Islet precursor cell (in vitro differentiated cells): ENCODE measurements at regions not wholly inside any gene's neighbourhood (a gene's known extent, or its start where the extent isn't known, plus 50 kb on each side); places are given as distances from the start of the nearest gene placed in this dataset.

ENCODE experiments used
- DNase-seq: peaks from one replicate; pipeline ENCODE4 v3.0.0-alpha.2; 2018

DNA sequence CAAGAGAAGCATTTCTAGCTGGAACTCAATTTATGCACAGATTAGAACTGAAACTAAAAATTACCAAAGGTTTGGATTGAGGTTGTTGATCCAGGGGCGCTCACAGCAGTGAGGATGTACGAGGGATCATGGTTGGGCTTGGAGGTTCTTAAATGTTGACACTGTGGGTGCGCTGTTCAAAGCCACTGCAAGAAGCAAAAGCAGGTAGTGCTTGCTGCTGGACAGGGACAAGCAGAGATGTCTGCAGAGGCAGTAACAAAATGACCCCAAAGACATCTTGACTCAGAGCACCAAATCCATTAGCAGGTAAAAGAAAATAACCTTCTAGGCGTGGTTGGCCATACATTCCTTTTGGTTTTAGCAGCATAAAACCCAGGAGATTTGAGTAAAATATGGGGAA is 468.4 kb downstream of the ZSWIM6 start:
- DNase-seq: no peak

DNA sequence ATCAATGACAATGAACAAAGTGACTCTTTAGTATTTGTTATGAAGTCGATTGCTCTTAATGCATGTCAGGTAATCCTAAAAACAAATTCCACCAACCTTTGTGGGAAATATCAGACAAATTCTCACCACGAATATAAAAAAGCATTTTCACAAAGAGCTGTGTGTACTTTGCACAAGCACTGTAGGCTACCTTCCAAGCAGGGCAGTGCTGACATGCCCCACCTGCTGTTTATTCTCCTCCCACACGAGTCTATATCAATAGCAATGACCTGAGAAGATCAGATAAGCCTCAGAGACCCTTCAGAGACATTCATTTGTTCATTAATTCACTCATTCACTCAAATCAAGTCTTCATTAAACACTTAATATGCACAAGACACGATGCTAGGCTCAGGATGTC is 469.1 kb downstream of the ZSWIM6 start:
- no peak for DNase-seq

DNA sequence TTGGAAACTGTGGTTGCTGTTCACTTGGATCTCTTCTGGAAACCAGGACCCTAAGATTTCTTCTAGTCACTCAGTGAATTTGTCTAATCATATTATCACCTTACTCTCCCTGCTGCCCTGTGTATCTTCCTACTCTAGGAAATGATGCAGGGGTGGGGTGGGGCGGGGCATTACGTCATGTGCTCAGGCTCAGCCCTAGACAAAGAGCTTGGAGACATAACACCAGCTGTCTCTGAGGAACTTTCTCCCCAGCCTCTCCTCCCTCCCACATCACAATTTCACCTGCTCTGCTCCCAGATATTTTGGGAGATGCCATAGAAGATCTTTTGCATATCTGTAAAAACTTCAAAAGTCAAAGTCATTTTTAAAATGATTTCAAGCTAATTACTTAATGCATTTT is 470.4 kb downstream of the ZSWIM6 start:
- DNase-seq: no peak

DNA sequence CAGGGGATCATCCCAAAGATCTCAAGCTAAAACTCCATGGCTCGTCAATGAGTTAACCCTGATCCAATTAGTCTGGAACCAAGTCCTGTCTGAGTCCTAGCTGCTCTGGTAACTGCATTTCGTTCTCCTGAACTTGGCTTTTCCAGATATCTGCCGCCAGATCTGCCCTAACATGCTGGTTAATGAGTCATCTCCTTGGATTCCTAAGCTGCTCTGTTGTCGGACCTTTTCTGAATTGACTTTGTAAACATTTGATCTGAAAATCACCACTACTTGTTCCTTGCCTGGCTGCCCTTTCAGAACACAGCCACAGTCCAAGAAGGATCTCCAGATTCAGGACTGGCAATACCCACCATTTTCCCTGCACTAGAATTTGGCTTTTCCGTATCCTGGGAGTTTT is 473.0 kb downstream of the ZSWIM6 start:
- peak; percentile 88 for DNase-seq

DNA sequence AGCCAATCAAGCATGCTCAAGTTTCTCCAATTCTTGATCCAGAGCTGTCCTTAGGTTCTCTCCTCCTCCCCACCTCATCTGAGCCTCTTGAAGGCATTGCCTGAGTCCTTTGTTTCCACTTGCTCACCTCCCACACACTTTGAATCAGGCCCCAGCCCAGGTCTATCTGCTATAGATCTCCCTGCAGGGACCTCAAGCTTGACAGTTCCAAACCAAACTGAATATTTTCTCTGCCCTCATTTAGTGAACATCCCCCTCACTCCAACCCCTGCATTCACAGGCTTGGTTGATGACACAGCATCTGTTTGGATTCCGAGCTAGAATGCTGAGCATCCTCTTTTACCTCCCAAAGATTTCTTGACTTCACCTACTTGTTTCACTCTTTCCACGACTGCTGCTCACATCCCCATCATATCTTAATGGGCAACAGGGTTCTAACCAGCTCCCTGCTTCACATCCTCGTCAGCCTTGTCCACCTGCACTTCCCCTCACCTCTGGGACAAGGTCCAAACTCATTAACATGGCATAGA is 474.5 kb downstream of the ZSWIM6 start:
- DNase-seq: peak; percentile 29

DNA sequence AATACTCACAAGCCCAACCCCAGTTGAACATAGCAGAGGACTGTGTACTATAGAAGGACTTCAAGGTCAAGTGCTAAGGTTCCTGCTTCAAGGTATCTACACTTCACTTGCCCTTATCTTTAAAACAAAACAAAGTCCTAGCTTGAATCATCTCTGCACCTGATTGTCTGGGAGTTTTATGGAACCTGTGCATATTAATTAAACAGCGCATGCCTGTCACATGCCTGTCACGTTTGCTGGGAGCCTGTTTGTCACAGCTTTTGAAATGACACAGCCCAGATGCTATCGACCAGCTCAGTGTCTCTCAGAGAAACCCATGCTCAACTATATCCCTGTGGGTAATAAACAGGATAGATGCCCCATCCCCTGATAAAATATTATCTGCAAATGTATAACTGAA is 476.0 kb downstream of the ZSWIM6 start:
- DNase-seq: no peak

DNA sequence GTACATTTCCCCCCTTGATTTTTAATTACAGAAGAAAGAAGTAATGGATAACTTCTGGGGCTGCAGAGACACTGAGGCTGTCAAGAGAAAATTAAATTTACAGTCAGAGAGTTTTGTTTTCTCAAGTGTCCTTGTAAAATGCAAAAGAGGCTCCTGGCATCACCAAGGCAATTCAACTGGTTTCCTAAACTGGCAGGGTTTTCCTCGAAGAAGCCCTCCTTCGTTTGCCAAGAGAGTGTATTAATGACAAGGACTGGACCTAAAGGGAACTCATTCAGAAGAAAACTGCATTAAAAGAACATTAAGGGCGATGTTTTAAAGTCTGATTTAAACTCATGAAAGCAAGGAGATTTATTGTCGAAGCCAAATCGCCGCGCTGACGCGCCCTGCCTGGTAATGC is 476.9 kb downstream of the ZSWIM6 start:
- no peak for DNase-seq

DNA sequence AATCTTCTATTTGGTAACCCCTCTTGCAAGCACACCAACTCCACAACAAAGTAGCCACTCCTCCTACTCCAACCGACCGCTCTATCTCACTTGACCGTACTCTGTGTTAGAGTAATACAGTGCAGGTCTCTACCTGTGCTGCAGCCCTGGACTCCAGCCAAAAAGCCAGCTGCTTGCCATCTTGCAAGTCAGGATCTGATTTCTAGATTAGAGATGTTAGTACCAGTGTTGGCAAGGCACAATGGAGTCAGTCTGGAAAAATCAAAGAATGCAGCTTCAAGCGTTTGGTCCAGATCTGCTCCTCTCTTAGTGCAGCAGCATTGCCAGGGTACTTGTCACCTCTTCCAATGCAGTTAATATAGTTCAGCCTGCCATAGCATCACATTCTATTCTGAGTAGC is 477.6 kb downstream of the ZSWIM6 start:
- no peak for DNase-seq

DNA sequence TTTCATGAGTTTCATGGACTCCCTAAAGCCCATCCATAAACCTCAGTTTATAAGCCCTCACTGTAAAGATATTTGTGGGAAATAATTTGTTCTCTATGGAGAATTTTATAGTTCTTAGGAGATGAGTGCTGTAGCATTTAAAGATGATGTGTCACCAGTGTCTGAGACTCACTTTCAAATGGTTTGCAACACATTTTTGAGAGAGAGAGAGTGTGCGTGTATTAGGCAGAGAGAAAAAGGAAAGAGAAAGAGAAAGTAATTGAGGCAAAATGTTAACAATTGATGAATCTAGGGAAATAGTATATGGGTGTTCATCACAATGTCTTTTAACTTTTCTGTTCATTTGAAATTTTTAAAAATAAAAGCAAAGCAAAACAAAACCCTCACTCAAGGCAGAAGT is 479.0 kb downstream of the ZSWIM6 start:
- DNase-seq: no peak

DNA sequence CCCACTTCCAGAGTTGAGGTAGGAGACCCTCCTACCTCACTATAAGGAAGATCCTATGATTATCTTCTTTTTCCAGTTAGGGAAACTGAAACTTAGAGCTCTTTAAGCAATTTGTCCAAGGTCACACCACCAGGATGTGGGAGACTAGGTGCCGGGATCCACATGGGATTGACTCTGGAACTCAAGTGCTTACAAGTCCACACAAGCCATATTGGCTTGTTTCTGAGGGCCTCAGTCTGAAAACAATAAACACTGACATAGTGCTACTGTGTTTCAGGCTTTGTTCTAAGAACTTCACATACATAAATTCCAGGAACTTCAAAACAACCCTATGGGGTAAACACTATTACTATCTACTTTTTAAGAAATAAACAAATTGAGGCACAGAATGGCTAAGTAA is 481.3 kb downstream of the ZSWIM6 start:
- no peak for DNase-seq

DNA sequence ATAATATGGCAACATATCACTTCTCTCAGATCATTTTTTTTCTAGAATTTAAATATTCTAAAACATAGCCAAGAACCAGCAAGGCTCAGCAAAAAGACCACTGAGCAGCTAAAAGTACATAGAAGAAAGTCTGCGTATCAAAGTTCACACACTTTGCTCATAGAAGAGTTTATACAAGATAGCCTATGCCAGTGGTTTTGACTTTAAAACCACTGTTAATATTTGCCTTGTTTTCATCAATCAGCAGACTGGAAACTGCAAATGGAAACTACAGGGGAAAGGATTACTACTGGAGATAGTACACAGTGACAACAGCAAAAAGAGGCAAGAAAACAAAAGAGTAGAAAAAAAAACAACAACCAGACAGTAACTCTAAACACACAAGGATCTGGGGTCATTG is 483.3 kb downstream of the ZSWIM6 start:
- no peak for DNase-seq

DNA sequence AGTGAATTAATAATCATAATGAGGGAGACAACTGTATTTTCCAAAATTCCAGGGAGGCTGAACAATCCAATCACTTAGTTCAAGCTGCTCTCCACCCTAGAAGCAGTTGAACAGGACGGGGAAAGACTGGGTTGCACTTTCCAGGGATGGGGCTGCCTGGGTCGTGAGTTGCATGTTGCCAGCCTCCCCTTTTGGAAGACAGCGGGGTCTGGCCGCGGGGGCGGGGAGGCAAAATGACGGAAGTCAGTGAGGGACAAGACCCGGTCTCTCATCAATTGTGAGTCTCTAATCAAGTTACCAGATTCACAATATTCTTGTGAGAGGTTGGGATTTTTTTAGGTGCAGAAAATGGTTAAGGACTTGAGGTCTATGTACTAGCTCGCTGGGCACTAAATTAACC is 484.1 kb downstream of the ZSWIM6 start:
- DNase-seq: no peak

DNA sequence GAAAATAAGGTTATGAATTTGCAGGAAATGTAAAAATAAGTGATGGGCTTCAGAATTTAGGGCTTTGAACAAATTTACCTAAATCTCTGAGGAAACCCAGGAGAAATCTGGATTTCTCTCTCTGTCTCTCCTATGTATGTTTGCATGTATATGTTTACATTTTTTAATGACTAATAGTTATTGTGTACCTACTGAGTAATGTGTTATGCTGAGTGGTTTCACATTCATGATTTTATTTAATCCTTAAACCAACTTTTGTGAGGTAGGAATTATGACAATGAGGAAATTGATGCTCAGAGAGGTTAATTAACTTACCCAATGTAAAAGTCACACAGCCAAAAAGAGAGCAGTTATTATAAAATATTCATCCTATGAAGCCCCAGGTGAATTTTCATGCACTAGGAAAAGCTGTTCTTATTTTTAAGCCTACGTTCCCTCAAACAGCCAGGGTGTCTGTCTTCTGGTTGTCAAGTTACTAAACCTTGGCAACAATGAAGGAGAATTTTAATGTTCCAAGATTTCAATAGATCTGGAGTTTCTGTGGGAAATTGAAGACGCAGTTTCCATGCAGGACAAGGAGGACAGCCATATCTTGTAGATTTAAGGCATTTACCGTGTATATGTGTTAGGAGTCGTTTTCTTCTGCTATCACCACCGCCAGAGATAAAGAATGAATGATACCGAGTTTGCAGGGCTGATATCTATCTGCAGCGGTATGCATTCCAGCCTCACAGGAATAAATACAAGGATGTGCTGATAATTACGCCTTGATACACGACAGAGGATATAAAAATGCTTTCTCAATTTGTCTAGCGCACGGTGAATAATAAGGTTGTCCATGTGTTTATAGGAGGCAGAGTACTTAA is 484.8 kb downstream of the ZSWIM6 start:
- no peak for DNase-seq

DNA sequence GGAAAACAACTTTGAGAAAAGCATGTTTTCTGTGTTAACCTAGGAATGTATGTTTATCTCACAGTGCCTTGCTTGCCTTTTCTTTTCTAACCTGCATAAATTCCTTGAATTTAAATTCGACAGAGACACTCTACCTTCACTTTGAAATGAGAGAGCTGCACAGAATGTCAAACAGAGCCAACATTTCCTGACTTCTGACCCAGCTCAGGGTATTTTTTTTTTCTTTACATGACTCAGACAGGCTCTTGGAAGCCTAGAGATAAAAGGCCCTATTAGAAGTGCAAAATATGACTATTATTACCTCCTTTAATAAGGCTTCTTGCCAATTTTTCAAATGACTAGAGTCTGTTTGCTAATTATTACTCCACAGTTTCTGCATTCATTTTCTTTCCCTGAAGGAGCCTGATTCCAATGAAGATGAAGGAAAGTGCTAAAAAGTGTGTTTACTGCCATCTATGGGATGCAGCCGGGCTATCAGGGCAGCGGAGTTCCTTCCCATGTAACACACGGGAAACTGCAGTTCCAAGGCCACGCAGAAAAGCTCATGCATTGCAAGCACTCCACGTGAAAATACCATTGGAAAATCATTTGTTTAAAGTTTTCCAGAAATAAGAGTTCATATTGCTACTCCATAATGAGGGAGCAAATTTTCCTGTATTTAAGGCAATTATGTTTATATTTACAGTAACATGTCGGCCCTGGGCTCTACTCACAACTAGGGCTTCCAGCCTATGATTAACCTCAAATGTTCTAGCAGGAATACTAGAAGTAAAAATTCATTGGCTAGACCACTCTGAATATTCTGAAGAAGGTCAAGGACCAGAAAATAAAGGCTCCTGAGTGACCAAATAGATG is 485.6 kb downstream of the ZSWIM6 start:
- peak; percentile 71 for DNase-seq

DNA sequence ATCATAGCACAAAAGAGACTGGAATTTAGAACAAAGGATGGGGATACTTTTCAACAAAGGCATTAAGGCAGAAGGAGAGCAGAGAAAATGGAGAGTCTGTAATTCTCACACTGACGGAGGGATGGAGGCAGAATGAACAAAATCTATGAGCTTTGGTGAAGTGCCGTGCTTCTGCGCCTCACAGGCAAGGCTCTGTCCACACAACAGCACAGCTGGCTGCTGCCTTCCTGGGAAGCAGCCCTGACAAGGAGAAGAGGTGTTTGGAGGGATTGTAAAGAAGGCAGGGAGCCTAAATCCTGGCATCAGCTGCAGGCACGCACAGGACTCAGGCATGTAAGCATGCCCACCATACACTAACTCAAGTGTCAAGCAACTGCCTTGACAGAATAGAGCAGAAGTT is 485.2 kb upstream of the KIF2A start:
- DNase-seq: no peak

DNA sequence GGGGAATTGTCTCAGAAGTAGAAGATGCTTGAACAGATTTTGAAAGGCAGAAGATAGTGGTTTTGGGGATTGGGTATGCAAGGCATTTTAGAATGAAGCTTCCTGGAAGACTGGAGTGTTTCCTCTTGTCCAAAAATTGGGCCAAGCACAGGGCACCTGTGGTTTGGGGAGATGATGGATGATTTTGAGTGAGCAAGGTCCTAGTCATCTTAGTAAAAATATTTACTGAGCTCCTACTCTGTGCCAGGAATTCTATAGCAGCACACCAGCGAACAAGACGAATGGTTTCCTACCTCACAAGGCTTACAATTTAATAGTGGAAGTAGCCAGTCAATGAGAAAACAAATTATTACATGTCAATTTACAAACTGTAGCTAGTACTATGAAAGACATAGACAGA is 484.4 kb upstream of the KIF2A start:
- DNase-seq: no peak

DNA sequence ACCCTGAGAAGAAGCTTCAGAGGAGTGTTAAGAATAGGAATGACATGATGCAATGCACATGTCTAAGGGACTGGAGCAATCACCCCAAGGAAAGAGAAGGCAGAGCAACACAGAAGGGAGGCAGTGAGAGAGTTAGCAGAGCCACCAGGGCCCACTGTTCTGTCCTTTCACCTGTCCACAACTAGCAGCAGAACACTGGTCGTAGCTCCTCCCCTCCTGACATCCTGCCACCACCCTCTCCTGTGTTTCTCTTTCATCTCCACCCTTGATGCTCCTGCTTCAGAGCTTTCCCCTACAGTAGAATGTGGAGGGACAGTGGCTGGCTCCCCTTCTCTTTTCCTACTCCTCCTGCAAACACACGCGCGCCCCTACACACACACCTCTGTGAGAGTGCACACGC is 483.4 kb upstream of the KIF2A start:
- no peak for DNase-seq

DNA sequence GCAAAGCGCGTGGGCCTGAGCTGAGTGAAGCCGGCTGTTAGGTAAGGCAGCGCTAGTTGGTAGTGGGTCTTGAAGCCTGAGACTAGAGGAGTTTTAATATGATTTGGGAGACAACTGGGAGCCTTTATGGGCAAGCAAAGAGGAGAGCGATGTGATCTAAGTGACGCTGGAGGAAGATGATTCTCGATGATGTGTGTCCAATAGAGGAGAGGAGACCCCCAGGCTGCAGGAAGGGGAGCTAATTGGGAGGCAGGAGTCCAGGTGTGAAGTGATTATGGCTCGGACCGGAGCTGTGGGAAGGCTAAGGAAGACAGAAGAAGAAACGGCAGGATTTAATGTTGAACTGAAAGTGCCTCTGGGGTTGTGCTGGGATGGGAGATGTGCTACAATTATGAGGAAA is 482.9 kb upstream of the KIF2A start:
- no peak for DNase-seq

DNA sequence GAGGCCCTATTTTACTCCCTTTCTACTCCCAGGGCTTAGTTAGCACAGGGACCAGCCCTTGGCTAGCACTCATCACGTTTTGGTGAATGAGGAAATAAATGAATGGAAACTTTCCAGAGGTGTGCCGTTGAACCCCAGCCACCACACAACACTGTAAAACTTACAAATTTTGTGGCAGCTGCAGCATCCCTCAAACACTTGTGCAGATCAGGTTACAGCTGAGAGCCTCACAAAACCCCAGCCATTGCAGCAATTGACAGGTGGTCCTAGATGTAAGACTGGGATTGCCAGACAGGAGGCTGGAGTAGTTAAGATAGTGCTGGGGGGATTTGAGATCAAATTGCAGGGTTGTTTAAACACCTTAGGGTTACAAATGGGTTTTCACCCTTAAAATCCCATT is 482.2 kb upstream of the KIF2A start:
- DNase-seq: no peak

DNA sequence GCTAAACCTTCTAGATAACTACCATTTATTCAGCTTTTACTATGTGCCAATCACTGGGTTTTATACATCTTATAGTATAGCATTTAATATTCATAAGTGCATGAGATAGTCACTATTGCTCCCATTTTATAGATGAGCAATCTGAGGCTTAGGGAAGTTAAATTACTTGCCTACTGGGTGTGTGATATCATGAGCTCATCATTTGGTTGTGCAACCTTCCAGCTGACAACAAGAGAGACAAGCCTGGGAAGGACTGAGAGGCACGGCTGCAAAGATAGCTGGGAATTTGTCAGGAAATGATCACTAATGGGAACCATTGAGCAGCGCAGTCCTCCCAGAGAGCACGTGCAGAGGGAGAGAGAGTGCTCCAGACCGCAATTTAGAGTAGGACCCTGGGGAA is 481.6 kb upstream of the KIF2A start:
- DNase-seq: no peak

DNA sequence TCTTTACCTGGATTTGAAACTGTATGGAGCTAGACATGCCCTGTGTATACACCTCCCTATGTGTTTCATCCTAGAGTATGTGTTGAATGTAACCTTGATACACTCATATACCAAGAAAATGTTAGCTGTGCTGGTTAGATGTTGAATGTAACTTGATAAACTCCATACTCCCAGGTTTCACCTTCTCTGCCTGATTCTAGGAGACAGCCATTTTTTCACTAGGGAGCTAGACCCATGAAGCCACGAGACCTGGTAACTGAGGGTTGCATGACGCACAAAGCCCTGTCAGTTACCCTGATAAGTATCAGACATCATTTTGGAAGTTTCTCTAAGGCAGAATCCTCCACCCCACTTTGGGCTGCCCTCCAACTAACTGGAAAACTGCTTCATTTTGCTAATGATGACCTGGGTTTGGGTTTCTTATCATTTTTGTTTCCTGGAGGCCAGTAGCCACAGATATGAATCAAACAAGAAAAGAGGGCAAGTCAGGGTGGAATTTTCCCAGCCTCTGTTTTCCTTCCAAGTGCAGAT is 478.5 kb upstream of the KIF2A start:
- no peak for DNase-seq

DNA sequence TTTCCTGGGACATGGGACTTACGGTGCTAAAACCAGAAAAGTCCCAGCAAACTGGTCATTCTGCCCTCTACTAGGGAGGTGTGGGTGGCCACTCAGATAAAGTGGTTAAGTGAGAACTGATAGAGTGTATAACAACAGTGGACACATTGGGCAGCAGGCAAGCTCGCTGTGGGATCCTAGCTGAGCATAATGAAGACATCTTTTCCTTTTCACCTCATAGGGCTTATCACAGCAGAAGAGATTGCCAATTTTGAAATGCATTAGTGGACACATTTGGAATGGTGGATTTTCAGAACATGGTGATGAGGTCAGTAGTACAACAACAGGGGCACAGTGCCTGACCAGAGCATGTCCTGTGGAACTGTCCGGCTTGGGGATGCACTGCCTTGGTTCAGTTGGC is 477.1 kb upstream of the KIF2A start:
- DNase-seq: no peak

DNA sequence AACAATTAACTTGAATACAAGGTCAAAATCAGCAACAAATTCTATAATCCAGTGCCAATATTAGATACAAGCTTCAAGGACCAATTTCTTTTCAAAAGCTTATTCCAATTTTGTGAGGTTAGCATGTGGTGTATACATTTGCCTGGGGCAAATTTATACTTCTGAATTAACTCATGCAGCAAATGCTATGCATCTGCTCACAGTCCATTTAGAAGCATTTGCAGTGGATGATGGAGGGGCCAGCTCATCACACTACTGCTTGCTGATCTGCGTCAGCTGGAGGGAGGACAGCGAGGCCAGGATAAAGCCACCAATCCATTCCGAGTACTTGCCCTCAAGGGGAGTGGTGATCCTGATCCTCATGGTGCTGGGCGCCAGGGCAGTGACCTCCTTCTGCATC is 474.3 kb upstream of the KIF2A start:
- DNase-seq: no peak

DNA sequence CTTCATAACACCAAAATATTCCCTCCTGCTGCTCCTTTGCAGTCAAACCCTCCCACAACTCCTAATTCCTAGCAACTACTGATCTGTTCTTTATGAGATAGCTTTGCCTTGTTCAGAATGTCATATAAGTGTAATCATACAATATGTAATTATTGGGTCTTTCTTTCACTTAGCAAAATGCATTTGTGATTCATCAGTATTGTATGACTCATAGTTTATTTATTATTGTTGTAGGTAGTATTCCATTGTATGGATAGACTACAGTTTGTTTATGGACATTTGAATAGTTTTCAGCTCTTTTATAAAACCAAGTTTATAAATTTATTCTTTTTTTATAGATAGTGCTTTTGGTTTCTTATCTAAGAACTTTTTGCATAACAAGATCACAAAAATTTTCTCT is 468.2 kb upstream of the KIF2A start:
- no peak for DNase-seq
